ENCODE measurements at regions not wholly inside any gene's neighbourhood (a gene's known extent, or its start where the extent isn't known, plus 50 kb on each side); places are given as distances from the start of the nearest gene placed in this dataset.

DNA sequence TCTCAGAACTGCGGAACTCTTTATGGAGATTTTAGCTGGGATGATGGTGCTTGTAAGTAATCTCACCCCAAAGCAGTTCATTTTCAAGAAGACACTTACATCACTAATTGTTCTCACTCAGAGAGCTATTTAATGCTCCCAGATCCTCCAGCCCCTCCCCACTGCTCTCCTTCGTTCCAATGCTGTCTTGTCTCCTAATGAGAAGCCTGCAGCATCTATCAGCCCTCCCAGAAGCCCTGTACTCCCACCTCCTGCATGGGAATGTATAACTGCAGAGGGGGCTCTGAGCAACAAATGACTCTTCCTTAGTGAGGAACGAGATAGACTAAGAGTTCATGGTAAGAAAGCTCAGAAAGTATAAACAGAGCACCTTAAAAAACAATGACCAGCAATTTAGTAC lies 377.4 kb upstream of the RUNX1 start:
- ATAC-seq = no peak
- TF ChIP-seq ISL1 (CRISPR knock-in tag; IDR thresholded peaks at IDR 0.05) (no peak), TOX (CRISPR knock-in tag; IDR thresholded peaks at IDR 0.05; ENCODE audit: borderline replicate concordance) (no peak), ZNF565 (CRISPR knock-in tag; conservative IDR thresholded peaks at IDR 0.05; ENCODE audit: low read depth) (no peak), ESRRG (CRISPR knock-in tag; IDR thresholded peaks at IDR 0.05) (no peak), ZFP30 (CRISPR knock-in tag; IDR thresholded peaks at IDR 0.05) (no peak), OSR1 (CRISPR knock-in tag; IDR thresholded peaks at IDR 0.05) (no peak), ARNTL (CRISPR knock-in tag; IDR thresholded peaks at IDR 0.05; ENCODE audit: borderline replicate concordance, low read depth) (no peak), SNAI2 (CRISPR knock-in tag; IDR thresholded peaks at IDR 0.05) (no peak)
- TF ChIP-seq, protein P1, sequence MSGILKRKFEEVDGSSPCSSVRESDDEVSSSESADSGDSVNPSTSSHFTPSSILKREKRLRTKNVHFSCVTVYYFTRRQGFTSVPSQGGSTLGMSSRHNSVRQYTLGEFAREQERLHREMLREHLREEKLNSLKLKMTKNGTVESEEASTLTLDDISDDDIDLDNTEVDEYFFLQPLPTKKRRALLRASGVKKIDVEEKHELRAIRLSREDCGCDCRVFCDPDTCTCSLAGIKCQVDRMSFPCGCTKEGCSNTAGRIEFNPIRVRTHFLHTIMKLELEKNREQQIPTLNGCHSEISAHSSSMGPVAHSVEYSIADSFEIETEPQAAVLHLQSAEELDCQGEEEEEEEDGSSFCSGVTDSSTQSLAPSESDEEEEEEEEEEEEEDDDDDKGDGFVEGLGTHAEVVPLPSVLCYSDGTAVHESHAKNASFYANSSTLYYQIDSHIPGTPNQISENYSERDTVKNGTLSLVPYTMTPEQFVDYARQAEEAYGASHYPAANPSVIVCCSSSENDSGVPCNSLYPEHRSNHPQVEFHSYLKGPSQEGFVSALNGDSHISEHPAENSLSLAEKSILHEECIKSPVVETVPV (CRISPR knock-in tag; IDR thresholded peaks at IDR 0.05) = no peak
- TF ChIP-seq, protein P2, sequence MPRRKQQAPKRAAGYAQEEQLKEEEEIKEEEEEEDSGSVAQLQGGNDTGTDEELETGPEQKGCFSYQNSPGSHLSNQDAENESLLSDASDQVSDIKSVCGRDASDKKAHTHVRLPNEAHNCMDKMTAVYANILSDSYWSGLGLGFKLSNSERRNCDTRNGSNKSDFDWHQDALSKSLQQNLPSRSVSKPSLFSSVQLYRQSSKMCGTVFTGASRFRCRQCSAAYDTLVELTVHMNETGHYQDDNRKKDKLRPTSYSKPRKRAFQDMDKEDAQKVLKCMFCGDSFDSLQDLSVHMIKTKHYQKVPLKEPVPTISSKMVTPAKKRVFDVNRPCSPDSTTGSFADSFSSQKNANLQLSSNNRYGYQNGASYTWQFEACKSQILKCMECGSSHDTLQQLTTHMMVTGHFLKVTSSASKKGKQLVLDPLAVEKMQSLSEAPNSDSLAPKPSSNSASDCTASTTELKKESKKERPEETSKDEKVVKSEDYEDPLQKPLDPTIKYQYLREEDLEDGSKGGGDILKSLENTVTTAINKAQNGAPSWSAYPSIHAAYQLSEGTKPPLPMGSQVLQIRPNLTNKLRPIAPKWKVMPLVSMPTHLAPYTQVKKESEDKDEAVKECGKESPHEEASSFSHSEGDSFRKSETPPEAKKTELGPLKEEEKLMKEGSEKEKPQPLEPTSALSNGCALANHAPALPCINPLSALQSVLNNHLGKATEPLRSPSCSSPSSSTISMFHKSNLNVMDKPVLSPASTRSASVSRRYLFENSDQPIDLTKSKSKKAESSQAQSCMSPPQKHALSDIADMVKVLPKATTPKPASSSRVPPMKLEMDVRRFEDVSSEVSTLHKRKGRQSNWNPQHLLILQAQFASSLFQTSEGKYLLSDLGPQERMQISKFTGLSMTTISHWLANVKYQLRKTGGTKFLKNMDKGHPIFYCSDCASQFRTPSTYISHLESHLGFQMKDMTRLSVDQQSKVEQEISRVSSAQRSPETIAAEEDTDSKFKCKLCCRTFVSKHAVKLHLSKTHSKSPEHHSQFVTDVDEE (CRISPR knock-in tag; IDR thresholded peaks at IDR 0.05) = no peak

DNA sequence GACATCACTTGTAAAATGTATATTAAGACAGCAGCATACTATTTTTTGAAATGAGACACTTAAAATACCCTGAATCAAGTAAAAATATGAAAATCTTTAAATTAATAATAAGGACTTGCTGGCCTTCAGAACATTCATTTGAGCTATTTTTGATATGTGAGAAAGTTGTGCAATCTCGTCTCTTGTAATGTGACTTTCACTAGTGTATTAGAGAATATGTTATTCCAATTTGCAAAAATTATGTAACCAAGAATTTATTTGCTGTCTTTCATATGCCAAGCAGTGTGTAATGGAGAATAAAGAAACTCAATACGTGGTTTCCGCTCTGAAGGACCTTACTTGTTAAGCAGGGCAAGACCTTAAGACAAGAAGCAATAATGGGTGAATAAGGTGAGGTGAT lies 375.0 kb upstream of the RUNX1 start:
- no peak for ATAC-seq
- TF ChIP-seq ZNF70 (CRISPR knock-in tag; IDR thresholded peaks at IDR 0.05) (no peak), RARB (CRISPR knock-in tag; IDR thresholded peaks at IDR 0.05) (no peak), CSDC2 (CRISPR knock-in tag; IDR thresholded peaks at IDR 0.05) (no peak), TOX (CRISPR knock-in tag; IDR thresholded peaks at IDR 0.05; ENCODE audit: borderline replicate concordance) (no peak), BACH2 (CRISPR knock-in tag; IDR thresholded peaks at IDR 0.05; ENCODE audit: borderline replicate concordance) (no peak), ARNTL (CRISPR knock-in tag; IDR thresholded peaks at IDR 0.05; ENCODE audit: borderline replicate concordance, low read depth) (no peak), ISL1 (CRISPR knock-in tag; IDR thresholded peaks at IDR 0.05) (no peak)
- TF ChIP-seq, protein P3, sequence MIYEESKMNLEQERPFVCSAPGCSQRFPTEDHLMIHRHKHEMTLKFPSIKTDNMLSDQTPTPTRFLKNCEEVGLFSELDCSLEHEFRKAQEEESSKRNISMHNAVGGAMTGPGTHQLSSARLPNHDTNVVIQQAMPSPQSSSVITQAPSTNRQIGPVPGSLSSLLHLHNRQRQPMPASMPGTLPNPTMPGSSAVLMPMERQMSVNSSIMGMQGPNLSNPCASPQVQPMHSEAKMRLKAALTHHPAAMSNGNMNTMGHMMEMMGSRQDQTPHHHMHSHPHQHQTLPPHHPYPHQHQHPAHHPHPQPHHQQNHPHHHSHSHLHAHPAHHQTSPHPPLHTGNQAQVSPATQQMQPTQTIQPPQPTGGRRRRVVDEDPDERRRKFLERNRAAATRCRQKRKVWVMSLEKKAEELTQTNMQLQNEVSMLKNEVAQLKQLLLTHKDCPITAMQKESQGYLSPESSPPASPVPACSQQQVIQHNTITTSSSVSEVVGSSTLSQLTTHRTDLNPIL (CRISPR knock-in tag; IDR thresholded peaks at IDR 0.05; ENCODE audit: low read depth) = no peak

DNA sequence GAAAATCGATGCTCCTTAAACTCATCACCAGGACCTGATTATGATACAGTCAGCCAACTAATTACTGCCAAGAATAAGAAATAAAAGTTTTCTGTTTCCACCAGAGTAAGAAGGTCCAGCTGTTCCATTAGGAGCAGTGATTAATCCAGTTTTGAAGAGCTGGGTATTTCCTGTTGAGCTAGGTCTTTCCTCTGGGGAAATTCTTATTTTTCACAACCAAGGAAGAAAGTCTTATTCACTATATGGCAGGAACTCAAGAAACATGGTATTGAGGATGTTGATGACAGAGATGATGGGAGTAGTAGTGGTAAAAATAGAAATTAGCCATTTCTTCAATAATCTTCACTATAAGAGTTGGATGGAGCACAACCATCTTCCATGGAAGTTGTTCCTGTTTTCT lies 374.6 kb upstream of the RUNX1 start:
- TF ChIP-seq GLIS3 (CRISPR knock-in tag; IDR thresholded peaks at IDR 0.05) (no peak), RARB (CRISPR knock-in tag; IDR thresholded peaks at IDR 0.05) (no peak), PPARA (CRISPR knock-in tag; IDR thresholded peaks at IDR 0.05; ENCODE audit: borderline replicate concordance) (no peak), ZFP30 (CRISPR knock-in tag; IDR thresholded peaks at IDR 0.05) (no peak), OSR1 (CRISPR knock-in tag; IDR thresholded peaks at IDR 0.05) (no peak), BACH2 (CRISPR knock-in tag; IDR thresholded peaks at IDR 0.05; ENCODE audit: borderline replicate concordance) (no peak), TCF4 (CRISPR knock-in tag; IDR thresholded peaks at IDR 0.05; ENCODE audit: borderline replicate concordance) (no peak), ISL1 (CRISPR knock-in tag; IDR thresholded peaks at IDR 0.05) (no peak), TOX (CRISPR knock-in tag; IDR thresholded peaks at IDR 0.05; ENCODE audit: borderline replicate concordance) (no peak), ZC3H10 (CRISPR knock-in tag; IDR thresholded peaks at IDR 0.05) (no peak), SNAI2 (CRISPR knock-in tag; IDR thresholded peaks at IDR 0.05) (no peak), ZNF70 (CRISPR knock-in tag; IDR thresholded peaks at IDR 0.05) (no peak), ZFP3 (CRISPR knock-in tag; IDR thresholded peaks at IDR 0.05) (no peak)
- TF ChIP-seq, protein P3 (CRISPR knock-in tag; IDR thresholded peaks at IDR 0.05; ENCODE audit: low read depth) = no peak
- TF ChIP-seq, protein P1 (CRISPR knock-in tag; IDR thresholded peaks at IDR 0.05) = no peak
- TF ChIP-seq, protein P4, sequence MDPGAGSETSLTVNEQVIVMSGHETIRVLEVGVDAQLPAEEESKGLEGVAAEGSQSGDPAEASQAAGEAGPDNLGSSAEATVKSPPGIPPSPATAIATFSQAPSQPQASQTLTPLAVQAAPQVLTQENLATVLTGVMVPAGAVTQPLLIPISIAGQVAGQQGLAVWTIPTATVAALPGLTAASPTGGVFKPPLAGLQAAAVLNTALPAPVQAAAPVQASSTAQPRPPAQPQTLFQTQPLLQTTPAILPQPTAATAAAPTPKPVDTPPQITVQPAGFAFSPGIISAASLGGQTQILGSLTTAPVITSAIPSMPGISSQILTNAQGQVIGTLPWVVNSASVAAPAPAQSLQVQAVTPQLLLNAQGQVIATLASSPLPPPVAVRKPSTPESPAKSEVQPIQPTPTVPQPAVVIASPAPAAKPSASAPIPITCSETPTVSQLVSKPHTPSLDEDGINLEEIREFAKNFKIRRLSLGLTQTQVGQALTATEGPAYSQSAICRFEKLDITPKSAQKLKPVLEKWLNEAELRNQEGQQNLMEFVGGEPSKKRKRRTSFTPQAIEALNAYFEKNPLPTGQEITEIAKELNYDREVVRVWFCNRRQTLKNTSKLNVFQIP (CRISPR knock-in tag; IDR thresholded peaks at IDR 0.05; ENCODE audit: borderline replicate concordance, low read depth) = no peak
- ATAC-seq = no peak

Measured in SK-N-SH treated with all-trans-retinoic acid at 6 μM for 48 hours (cell line).